HG03025 (cell line): ENCODE measurements at regions not wholly inside any gene's neighbourhood (a gene's known extent, or its start where the extent isn't known, plus 50 kb on each side); places are given as distances from the start of the nearest gene placed in this dataset.

Experiments used
- ATAC-seq: cut with Tn5 transposase; IDR thresholded peaks from one replicate; pipeline ENCODE4 v1.9.1; 2021; ENCODE audit warnings: mild to moderate bottlenecking, moderate library complexity; ENCODE audit not compliant: unreplicated experiment, low FRiP score

GRCh38 chr4:27701606-27702005 is 841.0 kb downstream of the STIM2 start:
- ATAC-seq = no peak

DNA sequence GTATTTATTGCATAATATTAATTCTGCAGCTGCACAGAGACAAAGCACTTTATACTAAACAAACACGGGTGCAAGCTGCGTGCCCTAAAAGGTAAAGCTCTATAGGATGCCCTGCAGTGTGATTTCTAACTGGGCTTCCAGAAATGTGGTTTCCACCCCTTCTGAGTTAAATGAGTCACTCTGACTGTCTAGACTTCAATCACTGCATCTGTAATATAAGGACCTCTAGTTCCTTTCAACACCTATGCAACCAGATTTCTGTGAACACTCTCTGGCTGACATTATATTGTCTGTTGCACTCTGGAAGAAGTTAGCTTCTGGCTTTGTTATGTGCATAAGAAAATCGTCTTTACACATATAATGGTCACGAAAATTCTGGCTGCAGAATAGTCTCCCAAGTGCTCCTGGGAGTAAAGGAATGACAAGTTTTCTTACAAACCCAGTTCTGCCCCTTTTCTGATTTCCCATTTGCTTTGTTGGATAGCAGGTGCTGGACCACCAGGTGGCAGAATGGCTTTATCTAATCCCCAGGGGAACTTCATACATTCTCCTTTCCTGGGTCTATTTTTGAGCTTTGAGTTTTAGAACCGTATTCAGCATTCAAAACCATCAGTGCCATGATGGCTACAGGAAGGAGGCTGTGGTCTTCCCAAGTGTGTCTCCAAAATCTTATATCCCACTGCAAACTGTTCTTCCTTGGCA is 842.2 kb downstream of the STIM2 start:
- no peak for ATAC-seq

DNA sequence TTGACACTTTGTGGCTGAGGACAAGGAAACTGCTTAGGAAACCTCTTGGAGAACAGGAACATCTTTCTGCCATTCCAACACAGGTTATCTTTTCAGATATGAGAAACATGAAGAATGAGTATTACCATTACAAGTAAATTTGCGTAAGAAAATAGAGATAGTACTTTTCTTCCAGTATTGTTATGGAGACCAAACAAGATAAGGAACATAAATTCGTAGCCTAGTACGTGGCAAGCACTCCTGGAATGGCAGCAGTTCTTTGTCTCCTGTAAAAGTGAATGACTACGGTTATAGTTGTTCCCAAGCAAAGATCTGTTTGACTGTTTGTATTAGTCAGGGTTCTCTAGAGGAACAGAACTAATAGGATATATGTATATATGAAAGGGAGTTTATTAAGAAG is 843.1 kb downstream of the STIM2 start:
- ATAC-seq = no peak

DNA sequence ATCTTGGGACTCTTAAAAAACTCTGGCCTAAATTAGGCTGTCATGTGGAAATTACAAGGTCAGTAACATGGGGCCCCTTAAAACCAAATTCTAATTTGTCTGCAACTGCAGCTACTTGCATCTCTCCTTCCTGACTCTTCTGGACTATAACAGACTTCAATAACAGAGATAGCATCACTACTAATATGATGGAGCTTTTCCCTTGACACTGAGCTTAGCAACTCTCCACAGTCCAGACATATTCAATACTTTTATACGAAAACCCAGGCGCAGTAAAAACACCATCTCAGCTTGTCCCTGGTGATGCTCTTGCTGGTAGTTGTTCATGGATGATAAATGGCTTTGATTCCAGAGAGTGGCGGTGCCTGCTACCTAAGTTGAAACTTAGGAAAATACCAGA is 850.4 kb downstream of the STIM2 start:
- ATAC-seq = no peak

DNA sequence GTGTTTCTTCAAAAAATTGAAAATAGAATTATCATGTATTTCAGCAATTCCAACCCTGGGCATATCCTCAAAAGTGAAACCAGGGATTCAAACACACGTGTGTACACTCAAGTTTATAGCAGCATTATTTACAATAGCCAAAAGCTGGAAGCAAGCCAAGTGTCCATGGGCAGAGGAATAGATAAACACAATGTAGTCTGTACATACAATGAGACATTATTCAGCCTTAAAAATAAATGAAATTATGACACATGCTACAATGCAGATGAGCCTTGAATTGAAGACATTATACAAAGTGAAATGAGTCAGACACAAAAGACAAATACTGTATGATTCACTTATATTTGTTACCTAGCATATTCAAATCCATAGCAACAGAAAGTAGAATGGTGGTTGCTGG is 853.4 kb downstream of the STIM2 start:
- ATAC-seq = no peak

GRCh38 chr4:27716693-27717430 is 856.2 kb downstream of the STIM2 start:
- ATAC-seq = no peak

DNA sequence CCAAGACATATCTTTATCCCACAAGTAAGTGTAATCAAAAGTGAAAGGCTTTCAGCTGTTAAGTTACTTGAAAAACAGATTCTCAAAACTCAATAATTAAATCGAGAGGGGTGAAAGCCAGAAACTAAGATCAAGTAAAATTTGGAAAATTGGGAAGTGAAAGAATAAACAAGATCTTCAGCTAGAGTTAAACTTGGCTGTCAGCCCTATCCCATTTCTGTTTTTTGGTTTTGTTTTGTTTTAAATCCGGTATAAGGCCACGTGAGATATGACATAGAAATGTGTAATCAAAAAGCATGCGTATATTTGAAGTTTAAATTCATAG is 856.8 kb downstream of the STIM2 start:
- no peak for ATAC-seq

- ATAC-seq = no peak
Observed at GRCh38 chr4:27720010-27720766, 859.5 kb downstream of the STIM2 start.

DNA sequence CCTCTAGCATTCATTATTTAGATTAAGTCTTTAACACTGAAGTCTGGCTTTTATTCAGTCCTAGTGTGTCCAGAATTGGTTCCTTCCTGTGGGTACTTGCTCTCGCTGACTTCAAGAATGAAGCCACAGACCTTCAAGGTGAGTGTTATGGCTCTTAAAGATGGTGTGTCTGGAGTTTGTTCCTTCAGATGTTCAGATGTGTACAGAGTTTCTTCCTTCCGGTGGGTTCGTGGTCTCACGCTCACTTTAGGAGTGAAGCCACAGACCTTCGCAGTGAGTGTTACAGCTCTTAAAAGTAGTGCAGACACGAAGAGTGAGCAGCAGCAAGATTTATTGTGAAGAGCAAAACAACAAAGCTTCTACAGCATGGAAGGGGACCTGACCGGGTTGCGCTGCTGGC is 860.6 kb downstream of the STIM2 start:
- ATAC-seq = no peak

GRCh38 chr4:27728892-27729291 is 868.3 kb downstream of the STIM2 start:
- no peak for ATAC-seq

- ATAC-seq = no peak
Observed at GRCh38 chr4:27742816-27743215, 882.2 kb downstream of the STIM2 start.

GRCh38 chr4:27759611-27760575 is 899.3 kb downstream of the STIM2 start:
- ATAC-seq = no peak

- ATAC-seq = no peak
Observed at GRCh38 chr4:27763830-27764525, 903.3 kb downstream of the STIM2 start.

DNA sequence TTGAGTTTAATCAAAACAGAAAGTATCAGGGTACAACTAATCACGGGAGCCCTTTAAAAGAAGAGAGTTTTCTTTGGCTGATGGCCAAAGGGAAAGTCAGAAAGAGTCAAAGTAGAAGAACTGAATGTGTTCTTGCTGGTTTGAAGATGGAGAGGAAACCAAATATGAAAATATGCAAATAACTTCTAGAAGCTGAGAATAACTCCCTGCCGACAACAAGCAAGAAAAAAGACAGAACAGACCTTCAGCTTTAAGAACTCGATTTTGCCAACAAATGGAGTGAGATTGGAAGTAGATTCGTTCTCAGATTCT is 903.8 kb downstream of the STIM2 start:
- peak; percentile 78 for ATAC-seq

- ATAC-seq = no peak
Observed at GRCh38 chr4:27770895-27771294, 910.3 kb downstream of the STIM2 start.

GRCh38 chr4:27775156-27775555 is 914.5 kb downstream of the STIM2 start:
- ATAC-seq = no peak

GRCh38 chr4:27779827-27780226 is 919.2 kb downstream of the STIM2 start:
- no peak for ATAC-seq

DNA sequence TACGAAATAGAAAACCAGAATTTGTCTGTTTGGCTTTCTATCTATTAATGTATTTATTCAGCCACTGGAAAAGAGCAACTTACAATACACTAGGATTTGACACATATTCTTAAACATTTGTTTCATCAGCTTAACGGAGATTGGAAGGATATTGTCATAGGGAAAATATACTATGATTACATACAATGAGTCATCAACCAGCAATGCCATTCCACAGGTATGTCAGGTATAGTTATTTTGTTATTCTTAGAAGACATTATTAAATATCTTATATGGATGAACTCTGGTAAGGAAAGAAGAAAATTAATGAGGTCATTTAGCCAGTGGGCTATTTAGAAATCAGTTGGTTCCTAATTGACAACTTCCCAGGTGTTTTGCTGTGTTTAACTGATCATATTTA is 926.6 kb downstream of the STIM2 start:
- ATAC-seq = no peak

DNA sequence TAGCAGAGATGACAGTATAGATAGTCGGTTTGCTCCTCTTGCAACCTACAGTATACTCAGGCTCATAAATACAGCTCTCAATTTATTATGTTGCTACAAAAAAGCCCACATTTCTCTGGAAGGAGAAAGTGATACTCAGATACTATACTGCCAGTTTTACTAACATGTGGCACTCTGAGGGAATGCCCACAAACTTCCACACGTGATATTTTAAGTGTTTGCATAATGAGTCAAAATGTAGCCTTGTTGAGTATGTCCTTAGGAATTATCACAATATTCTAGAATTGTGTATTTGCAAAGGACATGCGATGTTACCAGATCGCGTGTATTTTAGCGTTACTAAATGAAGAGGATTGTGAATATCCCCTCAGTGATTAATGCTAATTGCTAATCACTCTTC is 929.1 kb downstream of the STIM2 start:
- ATAC-seq = no peak

GRCh38 chr4:27790911-27791310 is 930.3 kb downstream of the STIM2 start:
- no peak for ATAC-seq
